H1 (cell line): ENCODE measurements at regions not wholly inside any gene's neighbourhood (a gene's known extent, or its start where the extent isn't known, plus 50 kb on each side); places are given as distances from the start of the nearest gene placed in this dataset.

Experiments
- CTCF ChIA-PET: fragments of 300-600 bp; sonication (Branson Sonifier 250); formaldehyde crosslinking; loops from one replicate; lab custom pipeline; 2021; ENCODE audit not compliant: partially characterized antibody; lab: Charles Lee
- POLR2A ChIA-PET: fragments of 300-600 bp; sonication (Branson Sonifier 250); formaldehyde crosslinking; loops from one replicate; lab custom pipeline; 2021; ENCODE audit warnings: inconsistent platforms; ENCODE audit not compliant: partially characterized antibody; lab: Charles Lee
- DNase-seq, 2 experiments: peaks; one replicate each; pipeline versions ENCODE4 v3.0.0 to v3.0.0-alpha.2; 2010 to 2022; ENCODE audit warnings: low spot score in 2 of 2, low read depth in 1 of 2, mixed read lengths in 1 of 2
- FAIRE-seq: peaks from 2 replicates; lab custom pipeline; 2011; peaks lifted over from hg19 to GRCh38; lab: Jason Lieb, UNC
- H2AFZ ChIP-seq: 2 replicates; pipeline ENCODE4 v1.8.1; 2012; ENCODE audit warnings: low read length, inconsistent platforms
- H2AK5ac ChIP-seq: 2 replicates; pipeline ENCODE4 v1.6.1; 2013; ENCODE audit warnings: low read depth, low read length
- H2BK120ac ChIP-seq: replicated peaks from 2 replicates; pipeline ENCODE3; 2013; ENCODE audit warnings: low read depth, low read length, inconsistent platforms
- H2BK12ac ChIP-seq: 2 replicates; pipeline ENCODE4 v1.6.1; 2013; ENCODE audit warnings: low read depth, low read length
- H2BK15ac ChIP-seq: 2 replicates; pipeline ENCODE4 v1.6.1; 2013; ENCODE audit warnings: low read length
- H2BK20ac ChIP-seq: 2 replicates; pipeline ENCODE4 v1.6.1; 2013; ENCODE audit warnings: low read length
- H2BK5ac ChIP-seq: 2 replicates; pipeline ENCODE4 v1.6.1; 2013; ENCODE audit warnings: low read depth, low read length
- H3K14ac ChIP-seq: 2 replicates; pipeline ENCODE4 v1.6.1; 2013; ENCODE audit warnings: inconsistent platforms; ENCODE audit not compliant: insufficient read length
- H3K18ac ChIP-seq: 2 replicates; pipeline ENCODE4 v1.6.1; 2013; ENCODE audit warnings: low read length; ENCODE audit errors: extremely low read depth
- H3K23ac ChIP-seq: 2 replicates; pipeline ENCODE4 v1.6.1; 2013; ENCODE audit warnings: inconsistent platforms; ENCODE audit not compliant: insufficient read length
- H3K23me2 ChIP-seq: 2 replicates; pipeline ENCODE4 v1.6.1; 2013; ENCODE audit warnings: low read depth, low read length
- H3K27ac ChIP-seq: 2 replicates; pipeline ENCODE4 v1.6.1; 2011; ENCODE audit warnings: low read depth, low read length, inconsistent platforms
- H3K27me3 ChIP-seq, 4 experiments: replicated peaks in 1 of 4; 1 replicate in 1 of 4; 2 replicates in 3 of 4; pipeline versions ENCODE4 v1.6.1 to v1.8.1; 2011 to 2013; ENCODE audit warnings: low read length in 3 of 4, mild to moderate bottlenecking in 3 of 4, inconsistent platforms in 2 of 4, mixed read lengths in 2 of 4, moderate library complexity in 1 of 4; ENCODE audit not compliant: control insufficient read depth in 3 of 4, insufficient read depth in 3 of 4; ENCODE audit errors: extremely low read depth in 1 of 4
- H3K36me3 ChIP-seq, 4 experiments: 2 replicates each; pipeline versions ENCODE4 v1.6.1 to v1.8.1; 2011 to 2013; ENCODE audit warnings: mild to moderate bottlenecking in 4 of 4, low read length in 3 of 4, moderate library complexity in 2 of 4, control low read depth in 1 of 4, inconsistent platforms in 1 of 4; ENCODE audit not compliant: insufficient read depth in 4 of 4, control insufficient read depth in 2 of 4
- H3K4ac ChIP-seq: replicated peaks from 2 replicates; pipeline ENCODE3; 2013; ENCODE audit warnings: low read length, low read depth, mixed read lengths, inconsistent platforms; ENCODE audit not compliant: insufficient read length
- H3K4me1 ChIP-seq, 4 experiments: replicated peaks in 1 of 4; 1 replicate in 1 of 4; 2 replicates in 3 of 4; pipeline versions ENCODE4 v1.6.1 to v1.8.1; 2011 to 2013; ENCODE audit warnings: low read length in 3 of 4, inconsistent platforms in 2 of 4, mixed read lengths in 1 of 4; ENCODE audit not compliant: insufficient read depth in 4 of 4, control insufficient read depth in 3 of 4
- H3K4me2 ChIP-seq, 2 experiments: 2 replicates each; pipeline versions ENCODE4 v1.6.1 to v1.8.1; 2011 to 2013; ENCODE audit warnings: low read depth in 2 of 2, low read length in 2 of 2, control low read depth in 1 of 2, inconsistent platforms in 1 of 2, mild to moderate bottlenecking in 1 of 2; ENCODE audit not compliant: insufficient read depth in 1 of 2
- H3K4me3 ChIP-seq, 4 experiments: fragments of 200-600, 300-600 bp in 1 of 4; sonication (generic), shearing (Covaris generic), sonication (Bioruptor Twin) in 1 of 4; 2 replicates each; pipeline versions ENCODE4 v1.5.1 to v1.8.1; 2011 to 2016; ENCODE audit warnings: low read length in 4 of 4, low read depth in 3 of 4, control low read depth in 2 of 4, inconsistent platforms in 2 of 4, mild to moderate bottlenecking in 2 of 4, mixed read lengths in 1 of 4, moderate library complexity in 1 of 4; ENCODE audit not compliant: insufficient read depth in 2 of 4; ENCODE audit errors: extremely low read depth in 1 of 4
- H3K56ac ChIP-seq: replicated peaks from 2 replicates; pipeline ENCODE3; 2013; ENCODE audit warnings: low read depth, mild to moderate bottlenecking, mixed read lengths, low read length, inconsistent platforms; ENCODE audit not compliant: insufficient read length
- H3K79me1 ChIP-seq: 2 replicates; pipeline ENCODE4 v1.6.1; 2013; ENCODE audit warnings: low read depth, low read length, control low read depth
- H3K79me2 ChIP-seq, 2 experiments: 2 replicates each; pipeline versions ENCODE4 v1.6.1 to v1.8.1; 2012 to 2013; ENCODE audit warnings: low read length in 2 of 2, mild to moderate bottlenecking in 2 of 2, inconsistent platforms in 1 of 2; ENCODE audit not compliant: insufficient read depth in 2 of 2, control insufficient read depth in 1 of 2
- H3K9ac ChIP-seq, 4 experiments: replicated peaks in 1 of 4; 1 replicate in 1 of 4; 2 replicates in 3 of 4; pipeline versions ENCODE4 v1.6.1 to v1.8.1; 2011 to 2013; ENCODE audit warnings: low read depth in 3 of 4, low read length in 3 of 4, control low read depth in 2 of 4, mild to moderate bottlenecking in 2 of 4, moderate library complexity in 2 of 4, inconsistent platforms in 1 of 4; ENCODE audit errors: extremely low read depth in 1 of 4
- H3K9me3 ChIP-seq, 2 experiments: 2 replicates each; pipeline versions ENCODE4 v1.6.1 to v1.8.1; 2012 to 2013; ENCODE audit warnings: mild to moderate bottlenecking in 2 of 2, moderate library complexity in 2 of 2, control low read depth in 1 of 2, inconsistent platforms in 1 of 2, low read depth in 1 of 2, low read length in 1 of 2, mixed read lengths in 1 of 2; ENCODE audit not compliant: insufficient read depth in 2 of 2
- H4K20me1 ChIP-seq, 2 experiments: replicated peaks in 1 of 2; 2 replicates each; pipeline versions ENCODE3 to v1.8.1; 2011 to 2013; ENCODE audit warnings: inconsistent platforms in 2 of 2, low read length in 2 of 2, mild to moderate bottlenecking in 1 of 2; ENCODE audit not compliant: insufficient read depth in 2 of 2, control insufficient read depth in 1 of 2
- H4K5ac ChIP-seq: 2 replicates; pipeline ENCODE4 v1.6.1; 2013; ENCODE audit warnings: low read length, low read depth, mixed read lengths, inconsistent platforms; ENCODE audit not compliant: insufficient read length
- H4K8ac ChIP-seq: 2 replicates; pipeline ENCODE4 v1.8.0; 2013; ENCODE audit warnings: mild to moderate bottlenecking, moderate library complexity, low read length, inconsistent platforms; ENCODE audit not compliant: insufficient read depth; ENCODE audit errors: extremely low read depth
- H4K91ac ChIP-seq: replicated peaks from 2 replicates; pipeline ENCODE3; 2013; ENCODE audit warnings: low read length, mixed read lengths, inconsistent platforms; ENCODE audit not compliant: insufficient read length
- ASH2L ChIP-seq: fragments of 200-600, 300-600 bp; sonication (generic); IDR thresholded peaks from one replicate; pipeline ENCODE4 v1.7.1; 2017; ENCODE audit warnings: low read length
- CBX5 ChIP-seq: fragments of 300-800, 300-1000 bp; sonication (generic); IDR thresholded peaks from 2 replicates; pipeline ENCODE4 v1.7.1; 2016; ENCODE audit warnings: antibody characterized with exemption, low read length, low read depth
- FOSL1 ChIP-seq: IDR thresholded peaks from 2 replicates; pipeline ENCODE4 v1.6.1; 2011; ENCODE audit warnings: mild to moderate bottlenecking, low read depth, low read length, moderate library complexity; ENCODE audit not compliant: insufficient read depth
- KDM5A ChIP-seq: fragments of 200-600 bp; IDR thresholded peaks from 2 replicates; pipeline ENCODE4 v1.7.1; 2012; ENCODE audit warnings: mild to moderate bottlenecking, low read length, inconsistent platforms, mixed read lengths
- NANOG ChIP-seq: IDR thresholded peaks from 2 replicates; pipeline ENCODE4 v1.6.1; 2011; ENCODE audit warnings: low read length, low read depth, mild to moderate bottlenecking, inconsistent platforms; ENCODE audit not compliant: insufficient read depth, poor library complexity, severe bottlenecking
- SIN3A ChIP-seq, 2 experiments: IDR thresholded peaks in 1 of 2; conservative IDR thresholded peaks in 1 of 2; 2 replicates each; pipeline ENCODE4 v1.6.1; 2011 to 2012; ENCODE audit warnings: low read length in 2 of 2, improper control_type of control experiment in 1 of 2, low read depth in 1 of 2, mild to moderate bottlenecking in 1 of 2
- SP4 ChIP-seq: IDR thresholded peaks from 2 replicates; pipeline ENCODE4 v1.6.1; 2012; ENCODE audit warnings: low read length, inconsistent platforms
- SUZ12 ChIP-seq: fragments of 200-600 bp; sonication (generic); IDR thresholded peaks from 2 replicates; pipeline ENCODE4 v1.6.1; 2012; ENCODE audit warnings: mild to moderate bottlenecking, inconsistent platforms, low read length, moderate library complexity, mixed read lengths
- TBP ChIP-seq: IDR thresholded peaks from 2 replicates; pipeline ENCODE4 v1.6.1; 2011; ENCODE audit warnings: low read depth, low read length, improper control_type of control experiment
- WGBS, 2 experiments: shearing (Covaris generic) in 1 of 2; methylation state at CpG; one replicate each; pipeline versions ENCODE4 v1.1.6 to v1.1.7; 2013 to 2015; ENCODE audit warnings: low lambda C conversion rate in 2 of 2, mixed read lengths in 2 of 2, inconsistent platforms in 1 of 2, low coverage in 1 of 2, missing lambda C conversion rate in 1 of 2; ENCODE audit not compliant: insufficient replicate concordance in 2 of 2, insufficient coverage in 1 of 2, insufficient read length in 1 of 2; ENCODE audit errors: extremely low coverage in 1 of 2, missing lambda C conversion rate in 1 of 2; 5-methylcytosine and 5-hydroxymethylcytosine counted together
- TF ChIP-seq, protein P1 (sequence below): IDR thresholded peaks from 2 replicates; pipeline ENCODE4 v1.6.1; 2012; ENCODE audit warnings: low read length, inconsistent platforms
- TF ChIP-seq, protein P2 (sequence below): IDR thresholded peaks from 2 replicates; pipeline ENCODE4 v1.6.1; 2011; ENCODE audit warnings: low read depth, mild to moderate bottlenecking, low read length; ENCODE audit not compliant: insufficient read depth

DNA sequence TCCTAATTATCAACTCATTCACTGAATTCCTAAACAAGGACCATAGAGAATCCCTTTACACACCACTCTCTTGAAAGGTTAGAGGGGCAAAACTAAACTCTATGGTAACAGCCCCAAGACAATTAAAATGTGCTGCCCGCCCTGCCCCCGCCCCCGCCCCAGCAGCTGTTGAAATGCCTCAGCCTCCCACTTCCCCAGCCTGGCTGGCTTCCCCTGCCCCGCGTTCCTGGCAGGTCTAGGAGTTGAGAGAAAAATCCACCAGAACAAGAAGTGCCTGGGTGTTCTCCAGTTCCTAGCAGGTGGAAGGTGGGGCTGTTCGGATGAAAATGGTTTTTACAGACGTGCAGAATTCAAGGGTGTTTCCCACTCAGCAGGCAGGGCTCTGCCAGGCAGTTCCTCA lies 109.5 kb upstream of the ZEB1 start:
- no peaks in the 10 kb centered on the region for H3K79me2 ChIP-seq
- H3K79me1 ChIP-seq, result no peaks in the 10 kb centered on the region
- H3K36me3 ChIP-seq, result no peaks in the 10 kb centered on the region
- no peak overlapping the region for H4K5ac ChIP-seq
- ChIA-PET CTCF (no interaction called here), POLR2A (no interaction called here)
- no peak overlapping the region for H3K4me2 ChIP-seq
- no peak overlapping the region for H3K4ac ChIP-seq
- no peak overlapping the region for H3K9ac ChIP-seq
- no peak overlapping the region for H2BK5ac ChIP-seq
- no peak overlapping the region for H3K56ac ChIP-seq
- H3K18ac ChIP-seq, result no peak overlapping the region
- no peak overlapping the region for H3K14ac ChIP-seq
- no peak overlapping the region for H2BK20ac ChIP-seq
- H2AFZ ChIP-seq, result no peak overlapping the region
- WGBS, 2 experiments, result 93% methylated on average over 7 of the region's 7 CpGs; no CpG with 5 or more reads in 1 of the 2 experiments
- no peak overlapping the region for H4K8ac ChIP-seq
- FAIRE-seq (no peak), DNase-seq (no peak)
- H2AK5ac ChIP-seq, result no peak overlapping the region
- H3K27ac ChIP-seq, result no peak overlapping the region
- H4K91ac ChIP-seq, result no peak overlapping the region
- no peak overlapping the region for H2BK15ac ChIP-seq
- no peak overlapping the region for H3K4me3 ChIP-seq
- H3K23me2 ChIP-seq, result no peaks in the 10 kb centered on the region
- H2BK12ac ChIP-seq, result no peak overlapping the region
- no peaks in the 10 kb centered on the region for H3K27me3 ChIP-seq
- no peaks in the 10 kb centered on the region for H4K20me1 ChIP-seq
- H2BK120ac ChIP-seq, result no peak overlapping the region
- H3K4me1 ChIP-seq, result no peaks in the 10 kb centered on the region; a peak in 2 of 7 replicates
- no peak overlapping the region for H3K23ac ChIP-seq
- peaks cover 0 to 5% of the 10 kb centered on the region in 2 experiments; a peak in 1 of 4 replicates for H3K9me3 ChIP-seq
- TF ChIP-seq CBX5, result no peak
- no peak for TF ChIP-seq ASH2L
- no peak for TF ChIP-seq SIN3A (conservative IDR thresholded peaks at IDR 0.05 in 1 of 2, IDR thresholded peaks at IDR 0.05 in 1 of 2; ENCODE audit: low read depth in 1 of 2, low read length in 2 of 2)
- TF ChIP-seq, protein P1, sequence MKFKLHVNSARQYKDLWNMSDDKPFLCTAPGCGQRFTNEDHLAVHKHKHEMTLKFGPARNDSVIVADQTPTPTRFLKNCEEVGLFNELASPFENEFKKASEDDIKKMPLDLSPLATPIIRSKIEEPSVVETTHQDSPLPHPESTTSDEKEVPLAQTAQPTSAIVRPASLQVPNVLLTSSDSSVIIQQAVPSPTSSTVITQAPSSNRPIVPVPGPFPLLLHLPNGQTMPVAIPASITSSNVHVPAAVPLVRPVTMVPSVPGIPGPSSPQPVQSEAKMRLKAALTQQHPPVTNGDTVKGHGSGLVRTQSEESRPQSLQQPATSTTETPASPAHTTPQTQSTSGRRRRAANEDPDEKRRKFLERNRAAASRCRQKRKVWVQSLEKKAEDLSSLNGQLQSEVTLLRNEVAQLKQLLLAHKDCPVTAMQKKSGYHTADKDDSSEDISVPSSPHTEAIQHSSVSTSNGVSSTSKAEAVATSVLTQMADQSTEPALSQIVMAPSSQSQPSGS, result no peak
- TF ChIP-seq SUZ12, result no peak
- no peak for TF ChIP-seq NANOG
- no peak for TF ChIP-seq SP4
- TF ChIP-seq, protein P2, sequence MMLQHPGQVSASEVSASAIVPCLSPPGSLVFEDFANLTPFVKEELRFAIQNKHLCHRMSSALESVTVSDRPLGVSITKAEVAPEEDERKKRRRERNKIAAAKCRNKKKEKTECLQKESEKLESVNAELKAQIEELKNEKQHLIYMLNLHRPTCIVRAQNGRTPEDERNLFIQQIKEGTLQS, result no peak
- TF ChIP-seq KDM5A, result no peak
- no peak for TF ChIP-seq FOSL1
- TF ChIP-seq TBP, result no peak
